Hematopoietic multipotent progenitor cell treated with erythropoietin and hydrocortisone succinate and interleukin-3 and kit ligand, for 6 days (in vitro differentiated cells): ENCODE measurements at regions not wholly inside any gene's neighbourhood (a gene's known extent, or its start where the extent isn't known, plus 50 kb on each side); places are given as distances from the start of the nearest gene placed in this dataset.

Experiments used
- DNase-seq: peaks from one replicate; pipeline ENCODE4 v3.0.0-alpha.2; 2015

DNA sequence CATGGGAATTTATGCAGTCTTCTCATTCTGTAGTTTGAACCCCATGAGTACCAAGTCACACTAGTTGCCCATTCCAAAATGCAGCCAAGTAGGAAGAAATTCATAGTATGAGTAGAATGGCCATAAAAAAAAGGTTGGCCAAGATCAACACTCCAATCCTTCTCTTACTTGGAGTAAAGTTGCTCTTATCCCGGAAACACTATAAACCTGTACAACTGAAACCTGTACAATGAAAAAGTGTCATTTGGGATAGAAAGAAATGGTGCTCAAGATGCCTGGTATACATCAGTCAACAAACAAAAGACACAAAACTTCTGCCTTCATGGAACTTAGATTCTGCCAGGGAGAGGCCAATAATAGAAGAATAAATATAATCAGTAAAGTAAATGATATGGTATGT, 325.0 kb downstream of the NFIB start:
- DNase-seq: no peak

DNA sequence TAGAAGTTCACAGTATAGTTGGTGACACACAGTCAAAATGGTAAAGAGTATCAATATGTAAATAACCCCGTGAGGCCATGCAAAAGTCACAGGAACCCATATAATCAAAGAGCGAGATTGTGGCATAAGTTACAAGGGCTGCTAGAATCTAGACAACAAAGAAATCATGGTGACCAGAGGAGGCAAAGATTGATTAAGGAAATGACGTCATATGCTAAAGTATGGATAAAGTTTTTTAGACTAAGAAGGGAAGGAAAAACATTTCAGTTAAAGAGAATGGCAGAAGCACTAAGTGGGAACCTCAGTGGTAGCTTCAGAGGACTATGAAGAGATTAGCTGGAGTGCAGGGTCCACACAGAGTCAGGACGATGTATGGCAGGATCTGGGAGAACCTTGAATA, 330.3 kb downstream of the NFIB start:
- DNase-seq: no peak

DNA sequence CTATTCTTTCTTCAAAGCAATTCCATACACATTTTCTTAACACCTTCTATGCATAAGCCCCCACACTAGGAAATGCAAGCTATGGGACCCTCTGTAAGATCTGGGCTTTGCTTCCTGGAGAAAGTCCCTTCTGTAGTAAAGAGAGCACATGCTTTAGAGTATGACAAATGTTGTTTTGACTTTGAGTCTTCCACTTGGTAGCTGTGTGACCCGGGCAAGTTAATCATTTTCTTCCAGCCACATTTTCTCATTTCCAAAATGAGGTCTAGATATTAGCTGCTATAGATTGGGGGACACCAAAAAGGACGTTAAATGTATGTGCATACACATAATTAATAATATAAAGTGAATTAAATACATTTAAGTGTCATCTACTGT, 334.0 kb downstream of the NFIB start:
- DNase-seq: no peak

DNA sequence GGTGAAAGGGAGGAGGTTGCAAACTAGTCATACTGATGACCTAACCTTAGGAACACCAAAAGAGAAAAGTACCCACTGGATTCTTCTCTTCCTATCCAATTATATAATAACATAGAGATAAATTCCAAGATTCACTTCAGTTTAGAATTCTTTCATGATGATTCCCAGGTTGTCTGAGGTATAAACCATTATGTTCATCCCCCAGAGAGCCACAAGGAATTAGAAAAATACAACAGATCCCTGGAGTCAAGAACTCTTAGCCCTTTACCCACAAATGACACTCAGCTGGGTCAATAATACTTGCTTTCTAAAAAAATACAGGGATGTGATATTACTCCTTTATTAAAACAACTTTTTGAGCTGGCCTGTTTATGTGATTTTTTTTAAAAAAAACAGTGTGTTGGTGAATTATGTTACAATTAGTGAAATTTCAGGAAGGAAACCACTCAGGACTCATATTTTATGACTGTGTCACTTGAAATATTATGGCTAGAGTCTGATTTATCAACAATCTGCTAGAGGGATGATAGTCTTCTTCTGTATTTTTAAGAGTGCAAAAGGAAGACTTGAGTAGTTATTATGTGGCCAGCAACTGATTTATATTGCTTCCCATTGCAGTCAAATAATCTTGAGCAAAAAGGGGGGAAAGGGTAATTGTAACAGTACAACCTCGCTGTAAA, 338.2 kb downstream of the NFIB start:
- no peak for DNase-seq

DNA sequence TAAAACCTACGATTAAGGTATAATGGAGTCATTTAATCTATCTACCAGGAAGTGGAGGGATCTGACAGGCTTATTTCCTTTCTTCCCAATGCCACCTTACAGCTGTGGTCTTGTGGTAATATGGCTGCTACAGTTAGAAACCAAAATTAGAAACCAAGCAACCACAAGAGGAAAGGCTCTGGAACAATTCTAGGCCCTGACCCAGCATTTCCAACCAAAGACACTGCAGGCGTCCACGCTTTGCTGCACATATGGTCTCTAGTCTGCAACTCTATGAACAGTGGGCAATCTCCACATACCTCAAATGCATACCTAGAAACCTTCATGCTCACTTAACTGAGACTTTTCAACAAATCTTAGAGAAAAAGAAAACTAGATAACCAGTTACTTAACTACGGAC, 339.1 kb downstream of the NFIB start:
- no peak for DNase-seq

DNA sequence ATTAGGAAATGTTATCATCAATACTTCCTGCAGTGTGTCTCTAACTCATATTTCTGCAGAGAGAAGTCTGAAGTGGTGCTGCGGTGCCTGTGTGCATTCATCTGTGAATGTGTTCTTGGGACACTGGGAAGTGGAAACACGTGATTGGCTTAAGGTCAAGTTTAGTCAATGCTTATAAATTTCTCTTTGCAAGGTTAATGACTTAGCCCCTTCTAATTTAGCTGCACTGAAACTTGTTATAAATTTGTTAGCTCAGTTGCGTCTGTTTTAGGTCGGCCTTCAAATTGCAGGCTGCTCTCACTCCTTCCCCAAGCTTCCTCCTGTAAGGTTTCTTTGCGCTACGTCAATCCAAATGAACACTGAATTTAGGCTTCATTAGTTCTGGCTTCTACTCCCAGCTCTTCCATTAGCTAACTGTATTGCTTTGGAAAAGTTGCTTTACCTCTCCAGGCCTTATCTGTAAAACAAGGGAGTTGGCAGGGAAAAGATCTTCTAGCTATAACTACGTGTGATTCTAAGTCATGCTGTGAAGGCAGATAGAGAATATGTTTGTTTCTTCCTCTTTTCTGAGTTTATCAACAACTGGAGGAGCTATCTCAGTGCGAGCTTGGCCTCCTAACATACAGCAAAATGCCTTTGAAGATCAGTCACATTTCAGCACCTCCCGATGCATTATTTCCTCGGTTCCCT, 341.8 kb downstream of the NFIB start:
- DNase-seq: no peak

DNA sequence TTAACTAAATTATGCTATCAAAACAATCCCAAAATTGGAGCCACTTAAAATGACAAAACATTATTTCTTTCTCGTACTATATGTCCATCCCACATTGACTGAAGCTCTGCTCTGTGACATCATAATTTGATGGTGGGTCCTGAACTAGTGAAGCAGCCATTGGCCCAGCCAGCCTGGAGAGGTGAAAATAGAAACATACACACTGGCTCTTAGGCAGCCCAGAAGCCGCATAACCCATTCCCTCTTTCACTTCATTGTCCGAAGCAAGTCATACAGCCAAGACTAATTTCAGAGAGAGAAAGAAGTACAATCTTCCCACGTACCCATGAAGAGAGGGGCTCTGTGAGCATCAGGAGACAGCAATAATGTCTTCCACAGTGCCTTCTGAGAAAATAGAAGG, 342.5 kb downstream of the NFIB start:
- DNase-seq: no peak

DNA sequence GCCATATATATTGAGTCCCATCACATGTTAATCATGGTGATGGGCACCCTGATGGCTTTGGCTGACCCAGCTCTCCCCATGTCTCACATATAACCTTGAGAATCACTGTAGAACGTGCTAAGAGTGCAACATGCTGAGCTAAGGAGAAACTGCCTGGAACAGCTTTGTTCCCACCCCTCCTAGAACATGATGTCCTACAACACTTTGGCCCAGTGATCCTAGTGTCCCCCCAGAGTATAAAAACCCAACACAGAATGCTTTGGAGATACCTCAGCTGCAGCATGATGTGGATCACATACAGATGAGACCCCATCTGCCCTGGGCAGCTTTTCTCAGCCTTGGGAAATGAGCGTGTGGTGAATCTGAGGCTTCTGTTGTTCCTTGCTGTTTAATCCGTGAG, 343.5 kb downstream of the NFIB start:
- DNase-seq: no peak

DNA sequence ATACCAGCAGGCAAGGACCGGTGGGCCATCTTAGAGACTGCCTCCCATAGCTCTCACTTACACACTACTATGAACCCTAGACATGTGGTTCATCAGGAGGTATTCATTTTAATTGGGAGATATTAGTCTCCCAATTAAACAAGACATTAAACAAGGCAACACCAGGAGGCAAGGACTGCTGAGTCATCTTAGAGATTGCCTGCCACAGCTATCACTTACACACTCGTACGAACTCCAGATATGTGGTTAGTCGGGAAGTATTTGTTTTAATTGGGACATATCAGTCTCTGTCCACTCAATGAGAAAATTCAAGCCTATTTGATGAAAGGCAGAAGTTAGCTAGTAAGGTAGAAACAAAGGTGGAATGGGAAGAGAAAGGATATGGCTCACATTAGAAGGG, 343.9 kb downstream of the NFIB start:
- DNase-seq: peak; percentile 12

DNA sequence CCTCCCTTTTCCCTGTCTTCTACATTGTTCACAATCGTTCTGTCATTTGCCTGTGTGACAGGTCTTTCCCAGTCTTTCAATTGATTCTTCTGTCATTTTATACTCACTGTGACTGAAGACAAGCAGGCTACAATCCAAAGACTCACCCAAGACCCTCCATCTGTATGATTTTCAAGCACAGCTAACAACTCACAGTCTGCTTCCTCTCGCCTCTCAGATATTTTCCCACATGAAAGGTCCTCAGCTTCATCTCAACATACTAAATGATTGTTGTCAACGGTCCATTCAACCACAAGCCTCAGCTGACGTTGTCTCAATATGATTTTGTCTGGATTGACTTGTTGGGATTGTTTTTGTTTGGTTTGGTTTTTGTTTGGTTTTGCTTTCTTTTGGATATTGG, 346.5 kb downstream of the NFIB start:
- DNase-seq: no peak

DNA sequence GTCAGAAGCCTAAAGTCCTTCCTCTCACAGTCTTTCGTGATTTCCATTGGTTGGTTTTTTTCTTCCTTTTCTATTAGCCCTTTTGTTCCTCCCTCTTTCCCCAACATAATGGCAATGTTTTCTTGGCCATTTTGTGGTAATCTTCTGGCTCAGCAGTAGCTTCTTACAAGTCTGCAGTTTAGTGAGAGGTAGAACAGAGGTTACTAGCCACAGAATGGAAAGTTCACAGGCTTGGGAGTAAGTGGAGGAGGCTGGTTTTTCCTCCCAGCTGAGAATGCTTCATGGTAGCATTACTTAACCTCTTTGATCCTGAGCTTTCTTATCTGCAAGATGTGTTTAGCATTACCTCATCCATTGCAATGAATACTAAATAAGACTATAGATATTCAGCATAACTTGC, 346.9 kb downstream of the NFIB start:
- DNase-seq: no peak

DNA sequence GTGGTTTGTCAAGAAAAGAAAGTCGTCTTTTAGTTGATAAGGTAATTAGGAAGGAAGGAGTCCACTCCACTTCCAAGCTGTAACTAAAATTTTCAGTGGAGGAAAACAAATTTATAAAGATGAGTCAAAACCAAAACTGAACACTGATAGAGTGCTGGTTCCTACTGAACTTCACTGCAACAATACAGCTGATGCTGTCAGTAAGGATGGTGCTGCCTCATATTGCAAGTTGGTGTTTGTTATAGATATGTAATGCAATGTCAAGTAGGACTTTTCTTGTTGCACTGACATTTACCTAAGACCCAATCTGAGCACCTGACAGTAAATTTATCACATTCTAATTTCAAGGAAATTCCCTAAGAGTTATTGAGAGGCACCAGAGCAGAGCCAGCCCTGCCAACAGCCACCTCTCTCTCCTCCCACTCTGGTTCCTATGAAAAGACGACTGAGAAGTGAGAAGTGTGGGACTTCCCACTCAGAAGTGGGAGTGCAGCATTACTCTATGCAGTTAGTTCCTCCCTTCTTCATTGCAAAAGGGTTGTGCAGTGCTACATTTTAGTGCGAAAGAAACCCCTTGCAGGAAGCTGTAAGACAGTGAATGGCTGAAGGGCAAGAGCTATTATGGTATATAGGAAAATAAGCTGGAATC, 350.8 kb downstream of the NFIB start:
- DNase-seq: no peak

DNA sequence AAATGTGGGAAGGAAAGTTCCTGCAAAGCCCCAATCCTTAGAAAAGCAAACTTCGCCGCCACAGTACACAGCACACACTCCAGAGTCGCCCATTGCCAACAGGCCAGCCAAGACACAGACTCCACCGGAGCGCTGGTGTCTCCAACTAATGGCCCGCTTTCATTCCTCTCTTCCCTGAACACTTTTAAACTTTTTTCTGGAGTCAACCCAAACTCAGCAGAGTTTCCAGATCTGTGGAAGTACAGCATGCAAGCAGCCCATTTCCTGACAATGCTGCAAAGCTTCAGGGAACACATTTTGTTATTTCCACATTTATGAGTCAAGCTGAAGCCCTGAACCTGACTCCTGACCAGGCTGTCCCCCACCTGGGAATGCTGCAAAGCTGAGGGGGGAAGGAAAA, 351.9 kb downstream of the NFIB start:
- DNase-seq: no peak

DNA sequence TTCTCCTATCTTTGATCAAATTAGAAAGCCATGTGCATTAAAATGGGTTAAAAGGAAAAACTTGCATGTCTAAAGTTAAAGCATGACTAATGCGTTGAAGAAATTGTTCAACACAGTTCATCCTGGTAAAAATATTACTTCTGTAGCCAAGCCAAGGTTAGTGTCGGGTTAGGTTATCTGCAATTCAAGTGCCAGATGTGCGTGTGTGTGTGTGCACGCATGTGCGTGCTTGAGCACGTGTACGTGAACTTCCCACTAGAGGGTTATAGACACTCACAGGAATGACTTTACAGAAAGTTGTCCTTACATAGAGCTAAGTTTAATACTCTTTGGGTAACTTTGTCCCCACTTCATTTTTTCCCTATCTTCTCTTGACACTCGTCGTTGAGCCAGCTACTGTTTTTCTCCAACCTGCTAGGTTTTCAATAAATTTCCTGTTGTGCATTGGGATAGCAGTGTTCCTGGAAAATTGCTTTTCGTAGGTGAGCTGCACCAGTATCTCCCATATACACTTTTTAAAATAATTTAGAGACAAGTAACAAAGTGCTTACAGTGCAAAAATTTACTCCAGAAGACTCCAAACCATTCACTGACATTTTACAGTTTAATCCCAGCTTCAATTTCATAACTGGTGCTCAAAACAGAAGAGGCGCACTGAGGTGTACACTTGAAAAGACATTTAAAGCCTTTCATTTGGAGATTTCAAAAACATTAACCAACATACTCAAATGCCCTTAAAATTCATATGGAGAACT, 353.8 kb downstream of the NFIB start:
- DNase-seq: no peak

DNA sequence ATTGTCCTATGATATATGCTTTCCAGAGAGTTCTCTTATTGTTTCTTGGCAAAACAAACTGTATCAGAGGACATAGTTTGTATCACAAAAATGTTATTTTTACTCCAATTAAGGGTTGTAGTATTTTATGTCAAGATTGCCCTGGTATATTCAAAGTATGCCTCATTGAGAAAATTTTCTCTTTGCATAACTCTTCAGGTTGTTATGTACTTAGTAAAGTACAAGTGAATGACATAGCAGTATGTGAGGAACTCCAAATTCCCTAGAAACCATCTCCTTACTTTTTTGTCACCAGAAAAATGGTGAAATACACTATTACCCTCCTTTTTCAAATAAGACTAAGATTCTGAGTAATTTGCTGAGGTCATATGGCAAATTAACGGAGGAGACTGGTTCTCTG, 355.3 kb downstream of the NFIB start:
- DNase-seq: no peak

DNA sequence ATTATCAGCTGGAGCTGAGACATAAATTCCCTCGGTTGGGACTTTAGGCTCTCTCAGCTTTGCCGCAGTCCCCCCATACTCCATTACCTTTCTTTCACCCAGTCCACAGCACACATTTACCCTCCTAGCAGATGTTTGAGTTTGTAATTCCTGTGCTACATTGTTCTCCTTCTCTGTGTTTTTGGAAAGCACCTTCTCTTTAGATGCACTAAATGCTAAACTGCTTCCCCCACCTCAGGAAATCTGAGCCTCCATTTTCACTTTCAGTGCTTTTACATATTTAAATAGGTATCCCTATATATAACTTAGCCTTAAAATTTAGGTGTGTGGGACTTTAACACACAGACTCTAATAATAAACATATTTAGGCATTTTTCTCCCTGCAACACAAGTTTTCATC, 356.9 kb downstream of the NFIB start:
- no peak for DNase-seq

DNA sequence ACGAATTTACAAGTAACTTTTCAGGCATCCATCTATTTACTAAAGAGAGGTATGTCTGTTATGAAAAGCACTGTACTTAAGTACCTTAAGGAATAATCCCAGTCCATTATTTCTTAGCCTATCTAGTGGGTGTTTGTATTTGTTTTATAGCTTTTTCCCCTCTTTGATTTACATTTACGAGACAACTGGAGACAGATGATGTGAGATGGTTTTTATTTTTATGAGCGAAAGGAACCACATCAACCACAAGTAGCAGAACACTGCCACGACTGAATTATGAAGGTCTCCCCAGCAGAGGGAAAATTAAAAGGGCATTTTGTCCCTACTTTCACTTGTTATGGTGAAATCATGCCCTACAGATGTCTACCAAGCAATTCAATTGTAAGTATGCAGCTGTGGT, 357.8 kb downstream of the NFIB start:
- no peak for DNase-seq

DNA sequence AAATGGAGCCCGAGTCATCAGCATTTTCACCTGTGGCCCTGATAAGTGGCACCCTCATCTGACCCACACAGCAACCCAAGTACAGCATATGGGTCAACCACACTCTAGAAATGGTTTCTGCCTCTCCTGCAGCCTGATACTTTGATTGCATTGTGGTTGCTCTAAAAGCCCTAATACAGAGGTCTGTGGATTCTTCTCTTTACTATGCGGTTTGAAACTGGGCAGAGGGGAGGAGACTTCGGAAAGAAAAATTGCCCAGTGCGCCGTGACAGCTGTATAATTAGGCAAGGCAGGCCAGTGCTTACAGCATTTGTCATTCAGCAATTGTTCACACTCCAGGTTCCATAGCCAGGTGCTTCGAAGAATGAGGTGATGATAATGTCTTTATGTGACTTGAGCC, 361.0 kb downstream of the NFIB start:
- no peak for DNase-seq

DNA sequence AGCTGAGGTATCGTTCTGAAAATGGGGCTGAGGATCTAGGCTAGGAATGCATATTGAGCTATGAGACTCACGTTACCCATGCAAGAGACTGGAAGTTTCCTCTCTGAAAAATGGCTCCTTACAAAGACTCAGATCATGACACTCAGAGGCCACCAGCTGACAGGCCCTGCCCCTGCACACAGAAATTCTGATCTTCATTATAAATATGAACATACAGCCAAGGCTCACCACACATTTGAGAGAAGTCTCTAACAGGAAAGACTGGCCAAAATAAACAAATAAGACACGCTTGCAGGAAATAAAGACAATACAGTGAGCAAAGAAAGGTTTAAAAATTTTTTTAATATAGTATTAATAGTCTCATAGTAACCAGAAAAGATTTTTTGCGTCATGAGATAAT, 365.9 kb downstream of the NFIB start:
- DNase-seq: no peak

DNA sequence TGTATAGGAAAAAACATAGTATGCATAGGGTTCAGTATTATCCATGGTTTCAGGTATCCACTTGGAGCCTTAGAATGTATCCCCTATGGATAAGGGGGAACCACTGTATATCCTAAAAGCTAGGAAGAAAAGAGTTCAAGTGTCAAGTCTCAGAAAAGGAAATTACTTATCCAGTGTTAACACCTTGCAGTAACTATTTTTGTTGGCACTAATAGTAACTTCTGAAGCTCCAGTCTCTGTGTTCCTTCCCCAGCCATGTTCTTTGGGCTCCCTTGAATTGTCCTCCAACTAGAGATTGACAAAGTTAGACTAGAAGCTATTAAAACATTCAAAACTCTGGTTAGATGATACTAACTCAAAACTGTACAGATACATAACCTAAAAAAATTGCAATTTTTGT, 370.8 kb downstream of the NFIB start:
- DNase-seq: no peak

DNA sequence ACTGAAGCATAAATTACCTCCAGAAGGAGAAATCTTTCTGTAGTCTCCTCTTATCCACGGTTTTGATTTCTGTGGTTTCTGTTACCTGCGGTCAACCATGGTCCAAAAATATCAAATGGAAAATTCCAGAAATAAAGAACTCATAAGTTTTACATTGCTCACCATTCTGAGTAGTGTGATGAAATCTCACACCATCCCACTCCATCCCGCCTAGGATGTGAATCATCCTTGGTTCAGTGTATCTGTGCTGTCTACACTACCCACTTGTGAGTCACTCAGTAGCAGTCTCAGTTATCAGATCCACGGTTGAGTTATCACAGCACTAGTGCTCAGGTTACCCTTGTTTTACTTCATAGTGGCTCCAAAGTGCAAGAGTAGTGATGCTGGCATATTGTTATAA, 371.2 kb downstream of the NFIB start:
- DNase-seq: no peak

DNA sequence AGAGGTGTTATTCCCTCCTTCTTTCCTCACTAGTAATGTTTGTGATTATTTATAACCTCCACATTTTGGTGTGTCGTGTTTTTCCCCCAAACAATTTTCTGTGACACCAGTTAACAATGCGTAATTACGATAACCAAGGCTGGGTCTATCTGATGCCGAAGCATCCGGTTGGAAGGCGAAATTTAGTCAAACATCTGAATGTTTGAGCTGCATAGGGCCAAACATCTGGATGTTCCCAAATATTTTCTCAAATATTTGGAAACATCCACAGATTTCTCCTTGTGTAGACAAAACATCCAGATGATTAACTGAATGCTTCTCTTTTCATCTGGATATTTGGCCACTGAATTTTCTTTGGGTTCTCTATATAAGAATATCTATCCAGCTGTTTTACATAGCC, 371.7 kb downstream of the NFIB start:
- no peak for DNase-seq

DNA sequence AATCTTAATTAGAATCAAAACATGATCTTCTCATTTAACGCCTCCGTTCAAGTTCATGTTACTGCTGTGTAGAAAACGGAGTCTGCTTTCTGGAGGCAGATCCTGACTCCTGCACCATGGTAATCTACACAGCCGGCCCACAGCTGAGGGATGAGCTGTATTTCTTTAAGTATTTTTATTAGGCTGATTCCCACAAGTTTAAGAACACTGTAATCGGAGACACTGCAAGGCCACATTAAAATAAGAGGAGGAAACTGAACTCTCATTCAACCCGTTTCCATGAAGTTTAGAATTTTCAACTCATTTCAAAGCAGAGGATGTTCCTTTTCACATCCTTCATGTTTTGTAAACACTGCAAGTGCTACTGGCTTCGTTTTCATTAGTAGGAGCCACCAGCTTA, 372.2 kb downstream of the NFIB start:
- DNase-seq: no peak
